K562 (cell line): ENCODE measurements at regions not wholly inside any gene's neighbourhood (a gene's known extent, or its start where the extent isn't known, plus 50 kb on each side); places are given as distances from the start of the nearest gene placed in this dataset.
A peak's percentile ranks its signal among the peaks of the same experiment; 100 is the strongest.

Experiments used
- ATAC-seq: fragments of 200-7000 bp; cut with Tn5 transposase; 3 replicates; pipeline ENCODE4 v1.9.1; 2020; ENCODE audit warnings: moderate library complexity
- BruUV-seq: library from RNA; stranded (reverse); fragments of 400-500 nt; replicated peaks from 2 replicates; lab custom pipeline; 2021; lab: Mats Ljungman, UMichigan
- CTCF ChIA-PET: fragments of 300-600 bp; formaldehyde crosslinking; extraction: SDS; loops from one replicate; lab custom pipeline; 2021; ENCODE audit warnings: low intra/inter-chr PET ratio; lab: Yijun Ruan, JAX
- POLR2A ChIA-PET: fragments of 300-600, 350-650 bp; sonication (Branson Sonifier 250); formaldehyde crosslinking; extraction: SDS; loops from one replicate; lab custom pipeline; 2021; ENCODE audit warnings: antibody characterized with exemption, inconsistent platforms; lab: Yijun Ruan, JAX
- DNase-seq, 4 experiments: peaks; one replicate each; pipeline versions ENCODE4 v3.0.0 to v3.0.0-alpha.2; 2011 to 2018; ENCODE audit warnings: low spot score in 3 of 4, mixed read lengths in 3 of 4; ENCODE audit errors: extremely low read depth in 1 of 4
- FAIRE-seq: peaks from 2 replicates; lab custom pipeline; 2011; peaks lifted over from hg19 to GRCh38; lab: Jason Lieb, UNC
- H2AFZ ChIP-seq: 2 replicates; pipeline ENCODE4 v1.6.0; 2011; ENCODE audit warnings: low read depth, low read length, control low read depth, inconsistent platforms
- H3K27ac ChIP-seq: fragments of 200-600 bp; 3 replicates; pipeline ENCODE4 v1.8.0; 2011; ENCODE audit warnings: low read depth, mild to moderate bottlenecking, control low read depth, inconsistent platforms, low read length, moderate library complexity, mixed read lengths; ENCODE audit errors: extremely low read depth
- H3K27me3 ChIP-seq, 2 experiments: fragments of 300-600 bp in 1 of 2; 2 replicates in 1 of 2; 3 replicates in 1 of 2; pipeline versions ENCODE4 v1.6.0 to v1.8.0; 2011; ENCODE audit warnings: inconsistent platforms in 2 of 2, low read length in 2 of 2, mild to moderate bottlenecking in 1 of 2, mixed read lengths in 1 of 2, moderate library complexity in 1 of 2; ENCODE audit not compliant: control insufficient read depth in 2 of 2, insufficient read depth in 2 of 2
- H3K36me3 ChIP-seq: fragments of 300-600 bp; 3 replicates; pipeline ENCODE4 v1.8.0; 2011; ENCODE audit warnings: mild to moderate bottlenecking, low read length, inconsistent platforms; ENCODE audit not compliant: control insufficient read depth, insufficient read depth
- H3K4me1 ChIP-seq, 2 experiments: fragments of 200-600 bp in 1 of 2; replicated peaks in 1 of 2; 2 replicates in 1 of 2; 3 replicates in 1 of 2; pipeline versions ENCODE4 v1.5.1 to v1.8.0; 2011; ENCODE audit warnings: inconsistent platforms in 2 of 2, low read length in 2 of 2, mild to moderate bottlenecking in 1 of 2, mixed read lengths in 1 of 2, moderate library complexity in 1 of 2; ENCODE audit not compliant: control insufficient read depth in 2 of 2, insufficient read depth in 2 of 2
- H3K4me2 ChIP-seq: 2 replicates; pipeline ENCODE4 v1.6.1; 2011; ENCODE audit warnings: low read length, control low read depth, inconsistent platforms, mixed read lengths; ENCODE audit not compliant: insufficient read depth
- H3K4me3 ChIP-seq: fragments of 200-600 bp; sonication (generic), shearing (Covaris generic); 2 replicates; pipeline ENCODE4 v1.5.1; 2016; ENCODE audit warnings: control low read depth, inconsistent platforms
- H3K79me2 ChIP-seq: fragments of 200-600 bp; 3 replicates; pipeline ENCODE4 v1.8.0; 2011; ENCODE audit warnings: low read length, inconsistent platforms; ENCODE audit not compliant: control insufficient read depth, insufficient read depth
- H3K9ac ChIP-seq, 2 experiments: 2 replicates each; pipeline versions ENCODE4 v1.6.0 to v1.6.1; 2011; ENCODE audit warnings: low read depth in 2 of 2, low read length in 2 of 2, control low read depth in 1 of 2, inconsistent platforms in 1 of 2, mild to moderate bottlenecking in 1 of 2, mixed read lengths in 1 of 2; ENCODE audit not compliant: insufficient read depth in 1 of 2
- H3K9me1 ChIP-seq: one replicate; pipeline ENCODE4 v1.6.0; 2011; ENCODE audit warnings: inconsistent platforms, mild to moderate bottlenecking, low read length, moderate library complexity; ENCODE audit not compliant: control insufficient read depth, insufficient read depth
- H3K9me3 ChIP-seq: replicated peaks from 2 replicates; pipeline ENCODE4 v1.5.1; 2011; ENCODE audit warnings: low read depth, low read length, inconsistent platforms; ENCODE audit not compliant: control insufficient read depth, insufficient read depth
- H4K20me1 ChIP-seq: replicated peaks from 2 replicates; pipeline ENCODE4 v1.6.1; 2011; ENCODE audit warnings: low read length, inconsistent platforms, mixed read lengths; ENCODE audit not compliant: control insufficient read depth, insufficient read depth
- CEBPB ChIP-seq: fragments of 450-650 bp; IDR thresholded peaks from 2 replicates; pipeline ENCODE4 v1.6.1; 2016; ENCODE audit warnings: missing genetic modification characterization, missing compliant biosample characterization
- CEBPG ChIP-seq, 3 experiments: fragments of 200-800 bp in 1 of 3; sonication (Bioruptor generic) in 1 of 3; sonication (generic) in 1 of 3; formaldehyde crosslinking in 1 of 3; IDR thresholded peaks in 2 of 3; conservative IDR thresholded peaks in 1 of 3; 2 replicates each; pipeline versions ENCODE4 v1.6.1 to v1.8.0; 2016 to 2022; ENCODE audit warnings: missing compliant biosample characterization in 2 of 3, missing genetic modification characterization in 2 of 3, mild to moderate bottlenecking in 1 of 3, missing genetic modification reagents in 1 of 3
- GABPB1 ChIP-seq: sonication (generic); formaldehyde crosslinking; IDR thresholded peaks from 2 replicates; pipeline ENCODE4 v1.8.0; 2022; ENCODE audit warnings: mild to moderate bottlenecking, missing genetic modification reagents
- MCM3 ChIP-seq: fragments of 450-650 bp; IDR thresholded peaks from 2 replicates; pipeline ENCODE4 v1.6.1; 2016
- MEIS2 ChIP-seq: fragments of 450-650 bp; IDR thresholded peaks from 2 replicates; pipeline ENCODE4 v1.6.1; 2014; ENCODE audit warnings: mild to moderate bottlenecking; ENCODE audit not compliant: partially characterized antibody
- MTA1 ChIP-seq: fragments of 450-650 bp; IDR thresholded peaks from 2 replicates; pipeline ENCODE4 v1.6.1; 2017; ENCODE audit warnings: borderline replicate concordance
- NFRKB ChIP-seq: fragments of 450-650 bp; IDR thresholded peaks from 2 replicates; pipeline ENCODE4 v1.6.1; 2016; ENCODE audit warnings: low read depth
- NR2C2 ChIP-seq, 2 experiments: fragments of 200-800 bp in 1 of 2; sonication (Bioruptor generic) in 1 of 2; sonication (generic) in 1 of 2; formaldehyde crosslinking in 1 of 2; IDR thresholded peaks; 2 replicates each; pipeline versions ENCODE4 v1.6.1 to v1.8.0; 2016 to 2022; ENCODE audit warnings: mild to moderate bottlenecking in 1 of 2, missing compliant biosample characterization in 1 of 2, missing genetic modification characterization in 1 of 2, missing genetic modification reagents in 1 of 2
- PHF21A ChIP-seq: fragments of 450-650 bp; IDR thresholded peaks from 2 replicates; pipeline ENCODE4 v1.6.1; 2017; ENCODE audit warnings: low read depth, borderline replicate concordance
- SLC30A9 ChIP-seq: fragments of 250-450 bp; sonication (Bioruptor Pico); IDR thresholded peaks from 2 replicates; pipeline ENCODE4 v1.8.0; 2022; ENCODE audit warnings: mild to moderate bottlenecking, moderate library complexity
- SREBF1 ChIP-seq: fragments of 150-350 bp; IDR thresholded peaks from 2 replicates; pipeline ENCODE4 v1.6.1; 2014; ENCODE audit warnings: antibody characterized with exemption, low read depth, low read length, borderline replicate concordance
- TBP ChIP-seq: optimal IDR thresholded peaks from 2 replicates; pipeline ENCODE3; 2011; ENCODE audit warnings: low read depth, low read length, improper control_type of control experiment
- TFE3 ChIP-seq: fragments of 450-650 bp; formaldehyde crosslinking; IDR thresholded peaks from 2 replicates; pipeline ENCODE4 v1.4.0; 2020; ENCODE audit warnings: mild to moderate bottlenecking, mixed read lengths
- THRAP3 ChIP-seq: fragments of 450-650 bp; IDR thresholded peaks from 2 replicates; pipeline ENCODE4 v1.6.1; 2016; ENCODE audit warnings: mild to moderate bottlenecking, inconsistent platforms, borderline replicate concordance
- ZBED1 ChIP-seq: IDR thresholded peaks from 2 replicates; pipeline ENCODE4 v1.6.1; 2014
- ZNF121 ChIP-seq: sonication (generic); formaldehyde crosslinking; conservative IDR thresholded peaks from 2 replicates; pipeline ENCODE4 v1.8.0; 2022; ENCODE audit warnings: missing genetic modification reagents
- ZNF165 ChIP-seq: fragments of 250-450 bp; sonication (Bioruptor Pico); IDR thresholded peaks from 2 replicates; pipeline ENCODE4 v1.4.0; 2020; ENCODE audit warnings: borderline replicate concordance
- ZNF586 ChIP-seq: fragments of 450-650 bp; formaldehyde crosslinking; conservative IDR thresholded peaks from 2 replicates; pipeline ENCODE4 v1.4.0; 2020; ENCODE audit warnings: mild to moderate bottlenecking, moderate library complexity
- ZNF76 ChIP-seq: fragments of 250-450 bp; sonication (Bioruptor Pico); IDR thresholded peaks from 2 replicates; pipeline ENCODE4 v1.4.0; 2020; ENCODE audit warnings: mild to moderate bottlenecking, moderate library complexity, borderline replicate concordance
- WGBS: fragments of 100-300 bp; shearing (Covaris generic); methylation state at CpG from one replicate; pipeline ENCODE4 v1.1.6; 2016; ENCODE audit warnings: low coverage, mixed read lengths; ENCODE audit not compliant: insufficient coverage; ENCODE audit errors: missing lambda C conversion rate; 5-methylcytosine and 5-hydroxymethylcytosine counted together
- in situ Hi-C: fragments of 300-500 bp; cut with MboI; formaldehyde crosslinking; loops from 4 replicates; pipeline ENCODE4 v1.15.0; 2018; ENCODE audit warnings: inconsistent platforms, mixed read lengths
- intact Hi-C: fragments of 100-400 bp; cut with micrococcal nuclease; formaldehyde crosslinking; loops from 2 replicates; pipeline ENCODE4 v1.14.2; 2022
- TF ChIP-seq, protein P1 (sequence below): fragments of 250-450 bp; sonication (Bioruptor Pico); IDR thresholded peaks from 2 replicates; pipeline ENCODE4 v1.5.1; 2021; ENCODE audit warnings: mild to moderate bottlenecking

DNA sequence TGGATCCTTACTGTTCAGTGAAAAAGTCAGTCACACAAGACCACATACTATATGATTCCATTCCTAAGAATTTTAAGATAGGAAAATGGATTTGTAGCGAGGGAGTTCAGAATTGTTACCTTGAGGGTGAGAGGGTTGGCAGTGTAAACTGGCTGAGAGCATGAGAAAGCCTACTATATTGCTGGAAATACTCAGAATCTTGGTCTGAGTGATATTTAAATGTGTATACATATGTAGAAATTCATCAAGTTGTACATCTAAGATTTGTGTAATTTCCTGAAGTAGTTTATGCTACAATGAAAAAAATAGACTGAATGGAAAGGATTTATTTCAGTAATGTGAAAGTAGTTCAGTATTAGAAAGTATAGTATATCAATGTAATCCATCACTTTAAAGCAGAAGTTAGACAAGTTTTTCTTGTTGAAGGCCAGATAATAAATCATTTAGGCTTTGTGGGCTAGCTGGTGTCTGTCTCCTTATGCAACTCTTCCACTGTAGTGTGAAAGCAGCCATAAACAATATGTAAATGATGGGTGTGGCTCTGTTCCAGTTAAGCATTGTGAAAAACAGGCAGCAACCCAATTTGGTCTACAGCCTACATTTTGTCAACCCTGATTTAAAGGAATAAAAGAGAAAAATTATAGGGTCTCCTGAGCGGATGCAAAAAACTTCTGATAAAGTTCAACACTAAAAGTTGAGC, 127.2 kb upstream of the THY1 start (continued):
- TF ChIP-seq CEBPG (CRISPR knock-in tag; IDR thresholded peaks at IDR 0.05): no peak
- TF ChIP-seq CEBPG (tag; conservative IDR thresholded peaks at IDR 0.05 in 1 of 2, IDR thresholded peaks at IDR 0.05 in 1 of 2): peak; percentile 34 to 65; a peak in 2 of 4 replicates
- TF ChIP-seq CEBPB: peak; percentile 38; the same call in 1 of the 2 replicates
- TF ChIP-seq ZBED1: no peak
- TF ChIP-seq MEIS2: peak; percentile 90

DNA sequence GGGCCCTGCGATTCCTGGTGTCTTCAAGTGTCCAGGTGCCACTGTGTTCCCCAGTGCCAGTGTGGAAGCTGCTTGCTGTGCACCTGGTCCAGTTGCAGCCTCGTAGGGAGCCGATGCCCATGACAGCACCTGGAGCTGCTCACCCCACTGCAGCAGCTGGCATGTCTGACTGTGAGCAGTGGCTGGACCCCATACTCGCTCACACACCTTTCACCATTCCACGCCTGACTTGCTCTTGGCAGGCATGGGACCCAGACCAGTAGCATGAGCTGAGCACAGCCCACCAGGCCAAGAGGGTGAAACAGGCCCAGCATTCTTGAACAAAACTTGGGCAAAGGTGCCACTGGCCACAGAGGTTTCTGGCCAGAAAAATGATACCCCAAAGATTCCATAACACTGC, 124.5 kb upstream of the THY1 start:
- ATAC-seq: no peak
- CTCF ChIA-PET: no interaction called here
- no peak for TF ChIP-seq MTA1
- TF ChIP-seq PHF21A: no peak
- no peak for TF ChIP-seq TFE3 (CRISPR knock-in tag)
- TF ChIP-seq ZNF586 (CRISPR knock-in tag): no peak
- no peak for TF ChIP-seq ZNF121 (CRISPR knock-in tag)
- no peak for TF ChIP-seq GABPB1 (CRISPR knock-in tag)
- TF ChIP-seq SLC30A9 (CRISPR knock-in tag): no peak
- no peak for TF ChIP-seq ZNF76
- no peak for TF ChIP-seq NR2C2 (CRISPR knock-in tag; IDR thresholded peaks at IDR 0.05)
- no peak for TF ChIP-seq NR2C2 (tag; IDR thresholded peaks at IDR 0.05)
- TF ChIP-seq THRAP3: no peak
- no peak for TF ChIP-seq NFRKB
- TF ChIP-seq, protein P1, sequence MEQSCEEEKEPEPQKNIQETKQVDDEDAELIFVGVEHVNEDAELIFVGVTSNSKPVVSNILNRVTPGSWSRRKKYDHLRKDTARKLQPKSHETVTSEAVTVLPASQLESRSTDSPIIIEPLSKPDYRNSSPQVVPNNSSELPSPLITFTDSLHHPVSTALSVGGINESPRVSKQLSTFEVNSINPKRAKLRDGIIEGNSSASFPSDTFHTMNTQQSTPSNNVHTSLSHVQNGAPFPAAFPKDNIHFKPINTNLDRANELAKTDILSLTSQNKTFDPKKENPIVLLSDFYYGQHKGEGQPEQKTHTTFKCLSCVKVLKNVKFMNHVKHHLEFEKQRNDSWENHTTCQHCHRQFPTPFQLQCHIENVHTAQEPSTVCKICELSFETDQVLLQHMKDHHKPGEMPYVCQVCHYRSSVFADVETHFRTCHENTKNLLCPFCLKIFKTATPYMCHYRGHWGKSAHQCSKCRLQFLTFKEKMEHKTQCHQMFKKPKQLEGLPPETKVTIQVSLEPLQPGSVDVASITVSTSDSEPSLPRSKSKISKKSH: no peak
- TF ChIP-seq SREBF1: no peak
- no peak for TF ChIP-seq MCM3
- no peak for TF ChIP-seq TBP
- TF ChIP-seq ZNF165: no peak

More for the DNA sequence above, 124.5 kb upstream of the THY1 start:
- no peak for FAIRE-seq
- POLR2A ChIA-PET: no interaction called here
- Histone ChIP-seq H2AFZ (no peak overlapping the region), H3K9ac (no peak overlapping the region), H3K36me3 (no peaks in the 10 kb centered on the region), H3K4me3 (no peak overlapping the region), H3K27ac (no peak overlapping the region), H3K9me1 (no peaks in the 10 kb centered on the region), H3K4me1 (no peaks in the 10 kb centered on the region), H3K9me3 (no peaks in the 10 kb centered on the region), H3K79me2 (no peaks in the 10 kb centered on the region), H3K27me3 (peaks cover 0 to 10% of the 10 kb centered on the region in 2 experiments; a peak in 1 of 5 replicates), H4K20me1 (no peaks in the 10 kb centered on the region), H3K4me2 (no peak overlapping the region)
- no TSS peak for BruUV-seq
- 2% methylated on average over 5 of the region's 5 CpGs for WGBS
- intact Hi-C loops (no loop called here), in situ Hi-C loops (no loop called here)
- DNase-seq: no peak
